ENCODE measurements at regions not wholly inside any gene's neighbourhood (a gene's known extent, or its start where the extent isn't known, plus 50 kb on each side); places are given as distances from the start of the nearest gene placed in this dataset.

DNA sequence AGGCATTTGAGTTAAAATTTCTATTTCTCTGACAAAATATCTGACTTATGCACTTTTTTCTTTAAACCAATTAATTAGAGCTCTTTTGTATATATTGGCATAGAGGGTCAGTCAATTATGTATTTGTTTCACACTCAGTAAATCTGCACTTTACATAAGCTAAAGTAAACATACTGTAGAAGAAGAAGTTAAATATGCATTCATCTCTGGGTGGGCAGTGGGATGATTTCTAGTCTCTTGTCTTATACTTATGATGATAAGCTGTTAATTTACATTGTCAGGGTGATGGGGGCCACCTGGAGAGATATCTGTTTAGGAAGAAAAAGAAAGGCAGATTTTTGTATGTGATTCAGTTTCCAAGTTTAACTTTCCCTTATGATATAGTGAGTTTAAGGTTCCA lies 330.8 kb downstream of the IPO8 start:
- TF ChIP-seq, protein P1, sequence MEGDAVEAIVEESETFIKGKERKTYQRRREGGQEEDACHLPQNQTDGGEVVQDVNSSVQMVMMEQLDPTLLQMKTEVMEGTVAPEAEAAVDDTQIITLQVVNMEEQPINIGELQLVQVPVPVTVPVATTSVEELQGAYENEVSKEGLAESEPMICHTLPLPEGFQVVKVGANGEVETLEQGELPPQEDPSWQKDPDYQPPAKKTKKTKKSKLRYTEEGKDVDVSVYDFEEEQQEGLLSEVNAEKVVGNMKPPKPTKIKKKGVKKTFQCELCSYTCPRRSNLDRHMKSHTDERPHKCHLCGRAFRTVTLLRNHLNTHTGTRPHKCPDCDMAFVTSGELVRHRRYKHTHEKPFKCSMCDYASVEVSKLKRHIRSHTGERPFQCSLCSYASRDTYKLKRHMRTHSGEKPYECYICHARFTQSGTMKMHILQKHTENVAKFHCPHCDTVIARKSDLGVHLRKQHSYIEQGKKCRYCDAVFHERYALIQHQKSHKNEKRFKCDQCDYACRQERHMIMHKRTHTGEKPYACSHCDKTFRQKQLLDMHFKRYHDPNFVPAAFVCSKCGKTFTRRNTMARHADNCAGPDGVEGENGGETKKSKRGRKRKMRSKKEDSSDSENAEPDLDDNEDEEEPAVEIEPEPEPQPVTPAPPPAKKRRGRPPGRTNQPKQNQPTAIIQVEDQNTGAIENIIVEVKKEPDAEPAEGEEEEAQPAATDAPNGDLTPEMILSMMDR (conservative IDR thresholded peaks at IDR 0.05; ENCODE audit: low read length), result no peak
- no peak for TF ChIP-seq EZH2phosphoT487 (IDR thresholded peaks at IDR 0.05; ENCODE audit: borderline replicate concordance)

Data from Loucy (cell line).